Fibroblast of skin of back (primary cell): ENCODE measurements at regions not wholly inside any gene's neighbourhood (a gene's known extent, or its start where the extent isn't known, plus 50 kb on each side); places are given as distances from the start of the nearest gene placed in this dataset.
"Not testable (repeated sequence)": the region's sequence is repeated elsewhere in the genome, so short reads cannot be mapped to it uniquely, and the experiment has no call there.

Experiments
- DNase-seq: peaks from one replicate; pipeline ENCODE4 v3.0.0-alpha.2; 2013

- DNase-seq: no peak
Measured at GRCh38 chr9:75545287-75545686, 345.2 kb upstream of the PCSK5 start.

DNA sequence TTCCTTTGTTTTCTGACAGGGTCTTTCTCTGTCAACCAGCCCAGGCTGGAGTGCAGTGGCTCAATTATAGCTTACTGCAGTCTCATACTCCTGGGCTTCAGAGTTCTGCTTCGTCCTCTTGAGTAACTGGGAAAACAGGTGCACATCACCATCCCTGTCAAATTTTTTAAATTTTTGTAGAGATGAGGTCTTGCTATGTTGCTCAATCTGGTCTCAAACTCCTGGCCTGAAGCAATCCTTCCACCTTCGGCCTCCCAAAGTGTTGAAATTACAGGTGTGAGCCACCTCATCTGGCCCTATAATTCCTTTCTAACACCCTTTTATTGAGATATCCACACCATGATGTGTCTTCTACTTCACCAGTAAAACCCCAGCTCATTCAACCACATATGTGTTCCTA lies 341.6 kb upstream of the PCSK5 start:
- no peak for DNase-seq

DNA sequence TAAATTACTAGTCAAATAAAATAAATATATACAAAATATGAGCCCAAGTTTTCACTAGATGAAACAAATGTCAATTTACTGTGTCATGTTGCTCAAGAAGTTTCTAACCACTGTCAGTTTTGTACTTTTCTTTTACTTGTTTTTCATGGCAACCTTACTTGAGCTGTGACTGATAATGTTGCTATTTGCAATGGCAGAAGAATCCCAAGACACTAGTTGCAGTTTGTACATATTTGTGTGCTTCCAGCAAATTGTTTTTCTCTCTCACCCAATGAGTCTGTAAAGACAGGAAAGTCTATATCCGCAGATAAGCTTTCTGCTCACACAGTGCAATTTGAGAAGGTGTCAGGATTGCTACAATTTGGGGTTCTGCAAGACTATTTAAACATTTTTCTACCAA lies 338.6 kb upstream of the PCSK5 start:
- peak; percentile 50 for DNase-seq

DNA sequence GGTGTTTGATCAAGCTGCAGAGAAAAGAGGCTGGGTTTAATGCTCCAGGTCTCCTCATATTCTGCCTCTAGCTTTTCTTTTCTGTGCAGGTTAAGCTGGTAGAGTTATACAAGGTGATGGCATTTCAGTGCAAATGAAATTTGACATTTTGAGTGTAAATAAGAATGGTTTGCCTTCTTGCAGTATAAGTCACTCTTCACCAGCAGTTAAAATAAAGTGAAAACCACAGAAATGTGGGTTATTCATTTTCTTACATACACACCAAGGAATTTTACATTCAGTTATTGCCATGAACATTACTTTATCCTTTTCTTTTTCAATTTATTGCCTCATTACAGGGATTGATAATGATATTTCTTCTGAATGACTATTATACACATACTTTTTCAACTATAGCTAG lies 337.5 kb upstream of the PCSK5 start:
- DNase-seq: peak; percentile 64

- not testable (repeated sequence) for DNase-seq
Measured at GRCh38 chr9:75566813-75567212, 323.7 kb upstream of the PCSK5 start.

GRCh38 chr9:75570538-75570937 lies 319.9 kb upstream of the PCSK5 start:
- no peak for DNase-seq

DNA sequence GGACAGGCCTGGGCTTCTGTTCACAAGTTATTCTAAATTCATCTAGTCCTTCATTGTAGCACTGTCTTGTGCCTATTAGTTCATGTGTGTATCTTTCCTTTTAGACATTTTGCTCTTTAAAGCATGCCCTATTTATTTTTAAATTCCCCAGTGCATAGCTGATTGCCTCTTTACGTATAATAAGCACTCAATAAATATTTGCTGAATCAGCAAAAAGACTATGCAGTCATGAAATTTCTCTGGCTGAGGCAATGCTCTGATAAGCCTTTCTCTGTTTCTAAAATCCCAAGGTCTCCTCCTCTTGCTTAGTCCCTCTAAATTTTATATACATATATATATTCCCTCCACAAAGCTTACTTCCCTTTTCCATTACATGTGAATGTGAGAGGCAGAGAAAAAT lies 315.9 kb upstream of the PCSK5 start:
- DNase-seq: no peak

- no peak for DNase-seq
Measured at GRCh38 chr9:75582870-75583269, 307.6 kb upstream of the PCSK5 start.

- DNase-seq: no peak
Measured at GRCh38 chr9:75588808-75589207, 301.7 kb upstream of the PCSK5 start.

GRCh38 chr9:75589497-75589896 lies 301.0 kb upstream of the PCSK5 start:
- DNase-seq: no peak

- DNase-seq: no peak
Measured at GRCh38 chr9:75591972-75592371, 298.5 kb upstream of the PCSK5 start.

- DNase-seq: no peak
Measured at GRCh38 chr9:75592586-75592985, 297.9 kb upstream of the PCSK5 start.

GRCh38 chr9:75593920-75594319 lies 296.6 kb upstream of the PCSK5 start:
- DNase-seq: no peak

DNA sequence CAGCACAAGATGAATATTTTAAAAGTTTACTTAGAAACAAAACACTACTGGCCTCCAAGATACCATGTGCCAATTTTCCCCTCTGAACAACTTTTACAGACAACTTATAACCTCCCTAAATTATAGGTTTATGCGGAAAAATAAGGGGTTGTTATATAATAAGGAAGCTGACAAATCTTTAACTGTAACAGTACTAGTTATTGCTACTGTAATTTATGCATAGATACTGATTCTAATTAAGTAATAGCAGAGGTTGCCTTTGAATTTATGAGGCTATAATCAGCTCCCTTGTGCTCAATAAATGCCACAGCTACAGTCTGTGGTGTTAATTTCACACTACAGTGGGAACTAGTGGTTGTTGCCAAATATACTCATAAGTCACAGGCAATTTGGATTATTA lies 291.3 kb upstream of the PCSK5 start:
- DNase-seq: no peak

GRCh38 chr9:75601280-75601679 lies 289.2 kb upstream of the PCSK5 start:
- no peak for DNase-seq

GRCh38 chr9:75602060-75602459 lies 288.4 kb upstream of the PCSK5 start:
- no peak for DNase-seq

DNA sequence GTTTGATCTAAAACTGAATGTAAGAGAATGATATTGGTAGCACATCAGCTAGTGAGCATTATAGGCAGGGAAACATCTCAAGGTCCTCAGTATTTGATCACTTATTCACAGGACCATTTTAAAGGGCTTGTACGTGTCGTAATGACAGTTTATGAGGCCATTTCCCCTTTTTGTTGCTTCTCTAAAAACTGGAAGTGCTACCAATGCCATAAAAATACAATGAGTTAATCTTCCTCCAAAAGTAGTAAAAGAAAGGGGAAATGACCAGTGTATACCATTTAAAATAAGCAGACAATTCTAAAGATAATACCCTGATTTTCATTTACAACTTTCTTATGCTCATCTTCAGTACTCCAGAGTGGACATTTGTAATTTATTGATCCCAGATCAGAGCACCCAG lies 285.8 kb upstream of the PCSK5 start:
- DNase-seq: no peak

DNA sequence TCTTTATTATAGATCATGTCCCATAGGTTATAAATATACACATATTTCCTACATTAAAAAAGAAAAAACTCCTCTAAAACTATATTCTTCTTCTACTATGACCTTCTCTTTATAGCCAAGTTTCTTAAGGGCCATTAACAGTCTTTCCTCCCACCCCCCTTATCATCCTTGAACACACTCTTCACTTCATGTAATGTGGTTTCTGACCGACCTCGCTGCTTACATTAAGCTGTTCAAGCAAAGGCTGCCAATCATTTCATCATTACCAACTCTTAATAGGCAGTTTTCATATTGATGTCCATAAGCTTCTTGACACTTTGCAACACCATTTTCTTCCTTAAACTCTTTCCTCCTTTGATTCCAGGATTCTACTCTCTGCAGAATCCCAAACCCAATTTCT lies 283.0 kb upstream of the PCSK5 start:
- DNase-seq: no peak

DNA sequence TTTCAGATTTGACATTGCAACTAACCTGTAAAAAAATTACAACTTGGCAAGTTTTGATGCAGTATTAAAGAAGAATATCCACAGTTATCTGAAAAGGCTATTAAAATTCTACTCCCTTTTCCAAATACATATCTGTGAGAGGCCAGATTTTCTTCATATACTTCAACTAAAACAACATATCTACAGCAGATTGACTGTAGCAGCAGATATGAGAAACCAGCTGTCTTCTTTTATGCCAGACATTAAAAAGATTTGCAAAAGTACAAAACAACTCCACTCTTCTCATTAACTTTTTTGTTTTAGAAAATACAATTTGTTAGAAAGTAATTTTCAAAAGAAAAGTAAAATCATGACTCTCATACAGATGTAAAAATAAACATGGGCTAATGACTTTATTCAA lies 281.1 kb upstream of the PCSK5 start:
- no peak for DNase-seq

- no peak for DNase-seq
Measured at GRCh38 chr9:75610246-75610645, 280.2 kb upstream of the PCSK5 start.

DNA sequence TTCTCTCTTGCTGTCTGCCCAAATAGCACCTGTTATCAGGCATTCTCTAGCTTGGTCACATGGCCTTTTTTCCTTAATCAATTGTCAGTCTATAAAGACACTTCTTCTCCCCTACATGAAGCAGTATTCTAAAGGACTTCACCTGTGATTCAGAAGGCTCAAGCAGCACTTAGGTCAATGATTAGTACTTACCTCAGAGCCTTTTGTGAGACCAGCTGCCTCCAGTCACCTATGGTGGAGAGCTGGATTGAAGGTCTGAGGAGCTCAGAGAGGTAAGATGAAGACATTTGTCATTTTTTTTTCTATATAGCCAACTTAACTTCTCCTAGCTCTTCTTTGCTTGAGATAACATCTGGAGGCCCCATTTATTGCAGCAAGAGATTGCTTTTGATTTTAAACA lies 278.3 kb upstream of the PCSK5 start:
- no peak for DNase-seq

DNA sequence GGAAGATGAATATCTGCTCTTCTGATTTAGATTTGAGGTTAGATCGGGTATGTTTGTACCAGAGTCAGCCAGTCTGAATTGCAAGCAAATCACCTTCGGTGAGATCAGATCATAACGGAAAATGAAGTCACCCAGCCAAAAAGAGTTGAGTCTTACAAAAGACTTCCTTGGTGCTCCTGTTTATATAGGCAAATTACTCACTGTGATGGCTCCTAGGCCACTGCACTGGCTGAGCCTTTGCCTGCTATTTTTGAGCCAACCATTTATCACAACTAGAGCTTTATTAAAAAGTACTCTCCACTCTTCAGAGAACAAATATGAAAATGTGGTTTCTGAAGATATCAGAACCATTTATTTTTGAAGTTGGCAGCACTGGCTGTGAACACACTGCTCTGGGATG lies 277.7 kb upstream of the PCSK5 start:
- no peak for DNase-seq

- no peak for DNase-seq
Measured at GRCh38 chr9:75615284-75615683, 275.2 kb upstream of the PCSK5 start.

- no peak for DNase-seq
Measured at GRCh38 chr9:75616052-75616451, 274.4 kb upstream of the PCSK5 start.

DNA sequence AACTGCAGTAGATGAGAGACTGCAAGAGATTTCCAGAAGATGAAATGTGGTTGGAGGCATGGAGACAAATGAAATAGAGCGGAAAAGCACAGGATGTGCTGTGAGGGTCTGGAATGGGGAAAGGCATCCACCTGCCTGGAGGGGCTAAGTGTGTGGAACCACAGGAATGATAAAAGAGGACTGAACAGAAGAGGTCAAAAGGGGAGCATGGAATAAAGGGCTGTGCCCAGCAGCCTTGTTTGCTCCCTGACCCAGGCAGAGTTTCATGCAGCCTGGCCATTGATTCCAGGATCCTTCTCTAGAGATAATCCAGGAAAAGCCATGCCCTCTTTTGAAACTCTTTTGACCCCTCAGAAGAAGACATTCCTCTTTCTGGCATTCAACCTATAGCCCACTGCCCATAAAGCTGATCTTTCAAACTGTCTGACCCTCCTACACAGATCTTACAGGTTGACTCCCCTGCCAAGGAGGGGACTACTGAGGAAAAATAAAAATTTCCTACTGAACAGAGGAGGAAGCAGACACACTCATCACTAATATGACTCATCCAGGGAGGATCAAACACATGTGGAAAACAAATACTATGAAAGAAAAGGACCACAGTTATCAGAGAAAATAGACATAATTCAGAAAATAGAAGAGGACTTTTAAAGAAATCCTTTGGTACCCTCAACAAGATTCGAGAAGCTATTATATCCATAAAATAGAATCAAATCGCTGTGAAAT lies 273.5 kb upstream of the PCSK5 start:
- no peak for DNase-seq
